Urothelium cell line (cell line): ENCODE measurements at regions not wholly inside any gene's neighbourhood (a gene's known extent, or its start where the extent isn't known, plus 50 kb on each side); places are given as distances from the start of the nearest gene placed in this dataset.

Experiments
- DNase-seq: peaks from one replicate; pipeline ENCODE4 v3.0.0; 2011; ENCODE audit warnings: low spot score, mixed read lengths
- FAIRE-seq: peaks from 2 replicates; lab custom pipeline; 2011; peaks lifted over from hg19 to GRCh38; lab: Jason Lieb, UNC

DNA sequence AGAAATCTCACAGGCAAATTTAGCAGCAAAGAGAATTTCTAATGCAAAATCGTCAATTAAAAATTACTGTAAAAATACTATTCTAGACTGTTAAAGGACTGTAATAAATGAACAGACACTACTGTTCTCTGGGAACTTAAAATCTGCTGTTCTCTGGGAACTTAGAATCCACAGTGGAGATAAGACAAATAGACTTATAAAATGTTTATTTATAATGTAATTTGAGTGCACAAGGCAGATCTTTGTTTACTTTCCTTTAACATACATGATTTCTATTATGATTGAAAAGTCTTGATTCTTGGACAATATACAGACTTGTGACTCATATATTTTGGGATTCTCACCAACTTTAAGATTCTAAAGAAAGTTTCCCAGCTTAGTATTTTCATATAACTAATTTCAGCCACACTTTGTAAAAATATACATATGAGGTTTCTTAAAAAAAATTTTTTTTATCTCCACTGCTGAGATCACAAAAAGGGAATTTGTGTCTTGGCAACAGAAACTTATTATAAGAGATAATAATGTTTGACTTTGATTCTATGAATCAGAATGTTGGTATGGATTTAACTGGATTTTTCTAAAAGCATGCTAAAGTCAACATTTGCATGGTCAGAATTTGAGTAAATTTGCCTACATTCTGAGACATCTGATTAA, 166.3 kb upstream of the RHOBTB1 start:
- DNase-seq, result no peak
- FAIRE-seq, result no peak

DNA sequence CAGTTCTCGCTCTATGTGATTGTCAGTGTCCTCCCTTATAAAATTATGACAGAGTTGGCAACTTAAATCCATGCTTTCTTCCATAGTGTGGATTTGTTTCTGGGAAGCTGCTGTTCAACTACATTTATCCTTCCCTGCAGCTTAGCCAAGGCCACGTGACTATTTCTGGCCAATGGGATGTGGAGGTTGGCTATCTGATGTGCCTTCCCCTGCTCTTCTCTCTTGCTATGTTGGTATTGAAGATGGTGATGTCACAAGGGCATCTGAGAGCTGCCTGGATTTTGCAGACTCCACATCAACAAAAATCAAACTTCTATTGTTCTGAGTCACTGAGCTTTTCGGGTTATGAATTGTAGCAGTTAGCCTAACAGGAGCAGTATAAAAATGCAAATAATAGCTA, 164.9 kb upstream of the RHOBTB1 start:
- FAIRE-seq (no peak), DNase-seq (no peak)

DNA sequence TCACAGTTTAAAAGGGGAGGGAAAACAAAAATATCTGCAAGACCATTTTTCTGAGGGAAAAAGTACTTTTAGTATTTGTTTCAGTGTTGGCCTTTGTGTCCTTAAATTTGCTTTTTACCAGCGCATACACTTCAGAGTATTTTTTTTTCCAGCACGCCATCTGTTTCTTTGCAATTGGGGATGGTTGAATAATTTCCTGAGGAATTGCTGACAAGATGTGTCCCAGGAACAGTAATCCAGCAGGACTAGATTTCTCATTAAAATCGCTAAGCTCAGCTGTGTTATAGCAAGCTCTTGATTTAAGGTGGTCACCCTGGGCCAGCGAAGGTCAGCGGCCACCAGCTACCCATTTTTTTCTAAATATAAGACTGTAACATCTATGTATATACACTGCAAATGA, 156.9 kb upstream of the RHOBTB1 start:
- DNase-seq, result no peak
- no peak for FAIRE-seq

DNA sequence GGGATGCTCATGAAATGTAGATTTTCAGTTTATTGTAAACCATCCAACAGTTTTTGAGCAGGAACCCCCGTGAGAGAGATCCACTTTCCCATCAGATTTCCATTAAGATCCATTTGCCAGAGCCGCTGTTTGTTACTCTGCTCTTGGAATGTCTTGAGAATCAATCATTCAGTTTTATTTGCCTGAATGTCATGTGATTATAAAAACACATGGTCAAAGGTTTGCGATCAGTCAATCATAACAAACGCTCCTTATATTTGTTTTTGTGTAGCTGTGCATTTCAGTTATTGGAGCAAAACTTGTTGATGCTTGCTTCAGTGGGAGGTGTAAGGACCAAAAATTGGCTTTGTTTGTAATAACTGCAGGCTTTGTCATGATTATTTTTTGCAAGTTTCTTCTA, 155.8 kb upstream of the RHOBTB1 start:
- DNase-seq, result no peak
- no peak for FAIRE-seq

DNA sequence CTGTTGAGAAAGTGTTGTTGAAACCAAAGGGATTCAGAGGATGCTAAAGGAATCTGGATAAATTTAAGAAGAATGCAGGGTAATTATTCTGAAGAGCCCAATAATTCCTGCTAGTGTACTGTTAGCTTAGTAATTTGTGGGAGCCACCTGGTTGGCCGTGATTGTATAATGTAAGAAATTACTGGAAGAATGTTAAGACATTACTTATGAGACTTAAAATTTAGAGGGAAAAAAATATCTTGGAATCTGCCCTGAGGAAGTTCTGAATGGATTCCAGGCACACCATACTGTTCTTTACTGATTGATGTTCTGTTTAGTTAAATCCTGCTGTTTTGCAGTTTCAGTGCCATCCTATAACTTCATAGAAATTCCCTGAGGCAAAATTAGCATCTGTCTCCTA, 155.0 kb upstream of the RHOBTB1 start:
- no peak for DNase-seq
- no peak for FAIRE-seq

DNA sequence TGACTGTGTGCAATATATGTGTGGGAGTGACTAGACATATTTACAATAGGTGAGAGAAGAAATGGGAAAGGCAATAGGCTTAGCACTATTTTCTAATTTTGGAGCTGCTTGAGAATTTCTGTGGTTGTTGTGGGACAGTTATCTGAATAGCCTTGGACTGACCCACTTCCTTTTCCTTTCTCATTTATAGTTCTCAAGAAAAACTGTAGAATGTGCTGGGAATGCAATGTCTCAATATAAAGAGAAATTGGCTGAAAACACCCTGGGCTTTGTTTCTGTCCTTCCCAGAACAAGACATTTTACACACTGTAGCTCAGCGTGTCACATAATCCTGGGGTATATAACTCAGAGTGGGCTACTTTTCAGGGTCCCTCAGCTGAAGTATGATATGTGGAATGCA, 153.0 kb upstream of the RHOBTB1 start:
- FAIRE-seq (no peak), DNase-seq (no peak)

DNA sequence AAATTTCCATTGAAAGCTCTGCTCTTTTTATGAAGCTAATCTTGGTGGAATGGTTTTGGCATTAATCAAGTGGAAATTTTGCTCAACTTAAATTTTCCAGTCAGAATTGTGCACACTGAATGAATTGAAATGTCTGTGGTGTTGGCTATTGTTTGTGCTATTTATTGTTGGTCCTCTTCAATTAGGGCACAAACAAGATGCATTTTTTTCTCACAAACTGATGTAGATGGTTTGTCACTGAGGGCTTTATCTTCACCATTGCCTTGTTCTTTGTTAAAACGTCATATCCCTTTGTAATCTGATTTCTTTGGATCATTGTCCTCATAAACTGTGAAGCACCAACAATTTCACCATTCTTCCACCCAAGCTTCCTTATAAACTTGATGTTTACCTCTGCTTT, 152.1 kb upstream of the RHOBTB1 start:
- no peak for DNase-seq
- FAIRE-seq, result no peak

DNA sequence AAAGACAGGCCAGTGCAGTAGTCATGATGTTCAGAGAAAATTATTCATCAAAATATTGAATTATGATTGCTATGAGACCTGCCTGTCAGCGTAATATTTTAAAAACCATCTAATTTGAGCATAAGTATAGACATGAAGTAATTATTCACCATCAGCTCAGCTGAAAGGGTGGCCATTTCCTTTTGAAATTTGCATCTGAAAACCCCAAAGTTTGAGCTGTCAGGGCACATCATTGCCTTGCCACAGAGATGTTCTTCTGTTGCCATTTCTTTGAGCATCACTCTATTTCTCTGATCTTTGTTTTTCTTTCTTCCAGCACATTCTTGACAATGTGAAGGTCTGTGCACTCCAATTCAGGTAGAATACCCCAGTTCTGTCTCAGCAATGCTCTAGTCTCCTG, 147.5 kb upstream of the RHOBTB1 start:
- FAIRE-seq, result no peak

DNA sequence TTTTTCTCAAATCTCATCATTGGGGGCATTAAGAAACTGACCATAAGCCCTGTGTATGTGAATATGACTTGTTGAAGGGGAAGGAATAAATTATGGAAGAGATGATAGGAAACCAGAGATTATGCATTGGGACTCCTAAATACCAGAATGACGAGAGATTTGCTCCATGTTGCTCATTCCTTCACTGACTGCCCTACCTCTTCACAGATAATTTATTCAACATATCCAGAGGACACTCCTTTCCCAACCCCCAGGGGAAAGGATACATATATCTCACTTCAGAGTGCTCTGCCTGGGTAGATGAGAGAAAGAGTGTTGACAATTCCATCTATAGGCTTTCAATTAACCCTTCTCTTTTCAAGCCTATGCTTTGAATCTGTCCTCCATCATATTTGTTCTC, 145.3 kb upstream of the RHOBTB1 start:
- DNase-seq (no peak), FAIRE-seq (no peak)

More for the DNA sequence above, 147.5 kb upstream of the RHOBTB1 start:
- DNase-seq, result no peak

DNA sequence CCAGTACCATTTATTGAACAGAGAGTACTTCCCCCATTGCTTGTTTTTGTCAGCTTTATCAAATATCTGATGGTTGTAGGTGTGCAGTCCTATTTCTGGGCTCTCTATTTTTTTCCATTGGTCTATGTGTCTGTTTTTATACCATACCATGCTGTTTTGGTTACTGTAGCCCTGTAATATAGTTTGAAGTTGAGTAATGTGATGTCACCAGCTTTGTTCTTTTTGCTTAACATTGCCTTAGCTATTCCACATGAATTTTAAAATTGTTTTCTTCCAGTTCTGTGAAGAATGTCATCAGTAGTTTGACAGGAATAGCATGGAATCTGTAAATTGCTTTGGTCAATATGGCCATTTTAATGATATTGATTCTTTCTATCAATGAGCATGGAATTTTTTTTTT, 140.5 kb upstream of the RHOBTB1 start:
- FAIRE-seq, result no peak
- DNase-seq, result no peak

DNA sequence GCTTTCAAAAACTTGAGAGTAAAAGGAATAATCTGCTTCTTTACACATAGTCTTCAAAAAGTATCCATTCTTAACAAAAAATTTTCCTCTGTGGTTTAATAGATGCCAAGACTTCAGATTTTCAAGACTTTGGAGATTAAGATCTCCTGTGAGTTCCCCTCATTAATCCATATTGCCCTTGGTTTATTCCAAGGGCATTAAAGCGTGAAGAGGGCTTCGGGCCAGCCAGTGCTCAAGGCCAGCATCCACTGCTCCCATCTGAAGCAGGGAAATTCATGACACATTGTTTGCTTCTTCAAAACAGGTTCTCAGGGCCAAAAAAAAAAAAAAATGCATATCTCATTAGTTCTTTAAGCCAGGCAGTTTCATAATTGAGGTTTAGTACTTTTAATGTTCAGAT, 137.3 kb upstream of the RHOBTB1 start:
- no peak for FAIRE-seq
- no peak for DNase-seq

DNA sequence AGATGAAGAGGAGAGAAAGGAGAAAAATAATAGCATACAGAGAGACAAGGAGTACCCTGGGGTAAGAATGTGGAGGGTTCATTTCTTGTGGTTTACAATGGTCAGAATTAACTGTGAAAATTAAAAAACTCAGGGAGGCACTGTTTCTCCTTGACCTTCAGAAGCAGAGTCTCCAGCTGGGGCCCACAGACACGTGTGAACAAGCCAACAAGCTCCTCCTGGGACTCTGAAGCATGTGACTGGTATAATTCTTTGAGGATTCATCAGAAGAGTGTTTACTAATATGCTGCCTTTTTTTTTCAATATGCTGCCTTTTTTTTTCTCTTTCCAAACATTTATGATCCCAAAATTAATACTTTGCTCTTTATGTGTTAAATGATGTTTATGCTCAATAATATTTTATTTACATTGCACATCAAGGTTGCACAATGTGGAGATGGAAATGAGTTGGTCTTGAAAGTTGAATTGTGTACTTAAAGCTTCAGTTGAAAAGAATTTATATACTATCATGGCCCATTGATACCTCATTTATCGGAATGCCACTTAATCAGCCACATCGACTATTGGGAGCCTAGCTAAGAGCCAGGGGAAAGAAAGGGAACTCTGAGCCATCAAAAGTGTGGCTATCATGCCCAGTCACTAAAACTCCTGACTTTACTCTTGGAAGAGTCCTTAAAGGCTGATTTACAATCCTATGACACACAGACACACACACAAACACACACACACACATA, 134.7 kb upstream of the RHOBTB1 start:
- no peak for FAIRE-seq
- no peak for DNase-seq

DNA sequence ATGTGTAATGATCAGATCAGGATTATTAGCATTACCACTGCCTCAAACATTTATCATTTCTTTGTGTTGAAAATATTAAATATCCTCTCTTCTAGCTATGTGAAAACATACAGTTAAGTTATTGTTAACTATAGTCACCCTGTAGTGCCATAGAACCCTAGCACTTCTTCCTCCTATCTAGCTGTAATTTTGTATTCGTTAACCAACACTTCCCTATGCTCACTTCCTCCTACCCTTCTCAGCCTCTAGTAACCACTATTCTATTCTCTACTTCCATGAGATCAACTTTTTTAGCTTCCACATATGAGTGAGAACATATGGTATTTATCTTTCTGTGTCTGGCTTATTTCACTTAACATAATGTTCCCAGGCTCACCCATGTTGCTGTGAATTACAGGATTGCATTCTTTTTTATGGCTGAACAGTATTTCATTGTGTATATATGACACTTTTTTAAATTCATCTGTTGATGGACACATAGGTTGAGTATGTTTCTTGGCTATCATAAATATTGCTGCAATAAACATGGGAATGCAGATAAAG, 132.7 kb upstream of the RHOBTB1 start:
- FAIRE-seq (no peak), DNase-seq (no peak)

DNA sequence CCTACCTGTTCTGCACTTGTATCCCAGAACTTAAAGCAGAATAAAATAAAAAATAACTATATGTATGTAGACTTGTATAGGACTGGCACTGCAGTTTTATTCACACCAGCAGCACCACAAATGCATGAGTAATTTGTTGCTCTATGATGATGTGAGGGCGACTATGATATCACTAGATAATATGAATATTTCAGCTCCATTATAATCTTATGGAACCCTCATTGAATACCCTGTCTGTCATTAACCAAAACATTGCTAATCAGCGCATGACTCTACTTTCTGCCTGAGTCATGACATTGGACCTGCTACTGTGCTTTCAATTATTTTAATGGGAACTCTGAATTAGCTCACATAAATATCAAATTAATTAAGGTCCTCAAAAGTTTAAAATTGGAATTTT, 129.4 kb upstream of the RHOBTB1 start:
- no peak for FAIRE-seq
- DNase-seq, result no peak

DNA sequence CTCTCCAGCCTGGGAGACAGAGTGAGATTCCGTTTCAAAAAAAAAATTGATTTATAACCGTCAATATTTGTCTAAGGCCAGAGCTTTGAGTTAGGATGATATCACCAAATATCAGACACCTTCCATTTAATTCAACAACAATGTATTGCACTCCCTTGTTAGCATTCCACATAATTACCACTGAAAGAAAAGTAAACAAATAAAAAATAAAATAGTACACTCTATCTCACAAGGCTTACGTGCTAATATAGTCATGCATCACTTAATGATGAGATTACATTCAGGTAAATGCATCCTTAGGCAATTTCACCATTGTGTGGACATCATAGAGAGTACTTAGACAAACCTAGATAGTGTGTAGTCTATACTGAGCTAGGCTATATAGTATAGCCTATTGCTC, 127.6 kb upstream of the RHOBTB1 start:
- DNase-seq (no peak), FAIRE-seq (no peak)

DNA sequence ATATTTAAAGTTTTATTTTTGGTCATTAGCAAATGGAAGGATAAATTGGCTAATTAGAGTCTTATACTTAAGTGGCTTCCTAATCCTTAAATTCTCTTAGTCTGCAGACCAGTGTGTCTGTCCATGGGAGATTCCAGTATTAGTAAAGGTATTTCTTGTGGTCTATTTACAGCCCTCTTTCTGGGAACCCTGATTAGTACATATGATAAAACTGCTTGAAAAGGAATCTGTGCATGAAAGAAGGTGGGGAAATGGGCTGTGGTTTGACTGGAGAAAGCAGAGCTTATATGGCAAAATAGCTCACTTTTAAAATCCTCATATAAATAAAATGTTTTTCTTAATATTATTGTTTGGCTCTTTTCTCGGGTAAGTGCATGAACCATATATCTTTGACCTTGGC, 124.5 kb upstream of the RHOBTB1 start:
- no peak for DNase-seq
- no peak for FAIRE-seq

DNA sequence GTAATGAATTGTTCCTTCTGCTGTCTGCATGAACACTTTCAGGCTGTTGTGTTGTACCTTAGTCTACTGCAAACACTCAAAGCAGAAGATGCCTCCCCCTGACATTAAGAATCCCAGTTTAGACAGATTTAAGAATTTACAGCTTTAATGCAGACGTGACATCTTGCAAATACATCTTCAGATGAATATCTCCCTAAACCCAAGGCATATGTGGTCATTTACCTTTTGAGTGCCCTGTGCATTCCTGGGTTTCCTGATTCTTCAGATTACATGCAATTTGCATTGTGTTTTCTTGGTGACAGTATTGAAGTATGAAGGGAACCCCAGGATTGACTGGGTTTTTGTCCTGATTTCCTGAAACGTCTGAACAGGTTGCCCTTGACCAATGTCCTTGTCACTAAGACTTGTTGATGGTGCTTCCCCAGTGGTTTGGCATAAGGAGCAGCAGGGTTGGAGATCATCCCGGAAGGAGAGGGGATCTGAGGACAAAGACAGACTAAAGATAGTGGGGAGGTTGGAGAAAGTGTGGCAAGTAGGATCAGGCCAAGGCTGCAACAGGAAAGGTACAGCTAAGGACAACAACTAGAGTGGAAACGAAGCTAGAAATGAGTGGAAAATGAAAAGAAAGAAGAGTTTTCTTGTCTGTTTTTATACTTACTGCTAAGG, 123.8 kb upstream of the RHOBTB1 start:
- FAIRE-seq (no peak), DNase-seq (no peak)

DNA sequence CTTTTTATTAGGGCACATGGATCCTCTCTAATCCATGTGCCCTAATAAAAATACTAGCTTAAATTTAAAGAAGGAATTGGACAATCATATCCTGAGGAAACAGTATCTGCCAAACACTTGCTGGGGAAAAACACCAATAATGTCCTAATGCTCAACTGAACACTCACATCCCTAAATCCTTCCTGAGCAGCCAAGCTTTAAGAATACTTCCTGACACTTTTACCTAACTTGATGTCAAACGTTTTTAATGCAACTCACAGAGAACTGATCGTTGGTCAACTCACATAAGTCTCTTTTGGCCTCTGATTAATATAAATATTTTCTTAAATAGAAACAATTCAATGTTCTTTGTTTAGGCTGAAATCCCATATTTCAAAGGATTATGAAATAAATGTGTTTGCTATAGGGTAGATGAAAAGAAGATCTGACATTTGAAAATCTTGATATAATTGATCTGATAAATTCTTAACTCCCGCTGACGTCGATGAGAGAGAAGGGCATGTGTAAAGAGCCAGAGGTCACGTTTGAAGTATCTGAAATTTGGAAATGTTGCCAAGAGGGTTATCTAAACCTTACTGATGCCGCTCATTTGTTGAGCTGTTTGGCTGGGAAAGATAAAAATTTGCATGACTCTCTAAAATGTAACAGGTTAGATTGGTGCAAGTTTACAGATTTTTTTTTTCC, 122.8 kb upstream of the RHOBTB1 start:
- no peak for DNase-seq
- no peak for FAIRE-seq

DNA sequence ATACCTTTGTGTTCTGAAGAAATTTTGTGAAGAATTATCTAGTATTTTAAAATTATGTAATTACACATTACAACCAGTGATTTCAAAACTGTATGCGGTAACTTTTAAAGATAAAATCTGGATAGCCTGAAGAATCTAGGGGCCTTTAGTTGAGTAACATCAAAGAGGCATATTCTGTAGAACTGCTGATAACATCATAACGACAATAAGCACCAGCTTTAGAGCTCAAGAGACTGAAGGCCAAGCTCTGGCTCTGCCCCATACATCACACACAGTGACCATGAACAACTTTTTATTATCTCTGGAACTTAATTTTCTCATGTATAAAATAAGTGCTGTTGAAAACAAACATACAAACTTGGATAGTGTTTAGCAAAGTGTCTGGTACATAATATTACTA, 121.1 kb upstream of the RHOBTB1 start:
- FAIRE-seq (no peak), DNase-seq (no peak)

DNA sequence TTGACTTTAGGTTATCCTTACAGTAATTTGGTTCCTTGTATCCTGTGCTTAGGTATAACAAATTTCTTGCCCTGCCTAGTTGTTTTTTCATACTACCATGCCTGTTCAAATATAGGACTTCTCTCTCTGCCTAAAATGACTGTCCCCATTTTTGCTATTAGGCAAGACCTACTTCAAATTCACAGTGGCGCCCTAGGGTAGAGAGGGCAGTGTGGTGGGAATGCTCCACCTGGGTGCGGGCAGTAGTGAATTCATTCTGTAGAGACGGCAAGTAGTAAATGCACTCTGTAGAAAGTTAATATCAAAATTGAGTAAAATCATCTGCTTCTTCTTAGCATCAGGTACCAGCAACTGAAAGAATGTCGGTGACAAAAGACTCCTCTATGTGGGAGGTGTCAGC, 120.4 kb upstream of the RHOBTB1 start:
- no peak for FAIRE-seq

DNA sequence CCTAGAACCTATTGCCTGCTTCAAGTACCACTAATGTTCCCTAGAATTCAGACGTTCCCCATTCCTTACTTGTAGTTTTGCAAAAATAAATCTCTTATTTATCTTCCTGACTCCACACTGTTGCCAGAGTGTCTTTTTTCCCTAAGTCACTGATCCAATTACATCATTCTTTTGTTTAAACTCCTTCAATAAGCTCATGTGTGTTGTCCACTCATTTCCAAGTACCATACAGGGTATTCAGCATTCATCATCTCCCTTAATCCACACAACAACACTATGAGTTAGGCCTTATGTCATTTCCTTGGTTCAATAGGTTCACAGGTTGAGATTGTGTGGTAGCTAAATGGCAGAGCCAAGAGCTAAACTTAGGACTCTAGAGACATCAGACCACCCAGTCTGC, 119.9 kb upstream of the RHOBTB1 start:
- no peak for FAIRE-seq
- DNase-seq, result no peak

More for the DNA sequence above, 120.4 kb upstream of the RHOBTB1 start:
- no peak for DNase-seq
